SU-DHL-6 (cell line): ENCODE measurements at regions not wholly inside any gene's neighbourhood (a gene's known extent, or its start where the extent isn't known, plus 50 kb on each side); places are given as distances from the start of the nearest gene placed in this dataset.

Experiments
- CTCF ChIP-seq: fragments of 200-600 bp; sonication (generic); IDR thresholded peaks from one replicate; pipeline ENCODE4 v1.5.1; 2017; ENCODE audit warnings: antibody characterized with exemption, mild to moderate bottlenecking, low read length, moderate library complexity; ENCODE audit not compliant: insufficient read depth, poor library complexity, severe bottlenecking
- EZH2phosphoT487 ChIP-seq: fragments of 200-600 bp; sonication (generic), shearing (Covaris generic); conservative IDR thresholded peaks from 2 replicates; pipeline ENCODE4 v1.6.1; 2018; ENCODE audit warnings: mild to moderate bottlenecking, antibody characterized with exemption, low read length, moderate library complexity, mixed read lengths

- no peak for TF ChIP-seq CTCF
- no peak for TF ChIP-seq EZH2phosphoT487
Observed at GRCh38 chr15:95713324-95713723, 617.2 kb upstream of the NR2F2 start.
